GM19438 (cell line): ENCODE measurements at regions not wholly inside any gene's neighbourhood (a gene's known extent, or its start where the extent isn't known, plus 50 kb on each side); places are given as distances from the start of the nearest gene placed in this dataset.
A peak's percentile ranks its signal among the peaks of the same experiment; 100 is the strongest.
"Not testable (repeated sequence)": the region's sequence is repeated elsewhere in the genome, so short reads cannot be mapped to it uniquely, and the experiment has no call there.

ENCODE experiments used
- ATAC-seq: cut with Tn5 transposase; IDR thresholded peaks from one replicate; pipeline ENCODE4 v1.9.1; 2021; ENCODE audit warnings: low read depth; ENCODE audit not compliant: unreplicated experiment

GRCh38 chr3:87898971-87899370 lies 159.8 kb downstream of the CGGBP1 start:
- ATAC-seq: no peak

- ATAC-seq: no peak
Measured at GRCh38 chr3:87895983-87896382, 162.8 kb downstream of the CGGBP1 start.

- ATAC-seq: no peak
Measured at GRCh38 chr3:87873136-87873535, 185.7 kb downstream of the CGGBP1 start.

GRCh38 chr3:87867001-87867400 lies 191.8 kb downstream of the CGGBP1 start:
- no peak for ATAC-seq

- ATAC-seq: no peak
Measured at GRCh38 chr3:87856126-87856525, 202.7 kb downstream of the CGGBP1 start.

- no peak for ATAC-seq
Measured at GRCh38 chr3:87855616-87856015, 203.2 kb downstream of the CGGBP1 start.

- ATAC-seq: no peak
Measured at GRCh38 chr3:87855211-87855610, 203.6 kb downstream of the CGGBP1 start.

GRCh38 chr3:87848003-87848402 lies 210.8 kb downstream of the CGGBP1 start:
- ATAC-seq: no peak

- no peak for ATAC-seq
Measured at GRCh38 chr3:87837076-87837475, 221.7 kb downstream of the CGGBP1 start.

GRCh38 chr3:87836026-87836425 lies 222.8 kb downstream of the CGGBP1 start:
- ATAC-seq: no peak

GRCh38 chr3:87835236-87835635 lies 223.6 kb downstream of the CGGBP1 start:
- no peak for ATAC-seq

- ATAC-seq: no peak
Measured at GRCh38 chr3:87834327-87834726, 224.5 kb downstream of the CGGBP1 start.

- ATAC-seq: no peak
Measured at GRCh38 chr3:87833039-87833377, 225.8 kb downstream of the CGGBP1 start.

- ATAC-seq: no peak
Measured at GRCh38 chr3:87828046-87828445, 230.8 kb downstream of the CGGBP1 start.

GRCh38 chr3:87822563-87822962 lies 236.2 kb downstream of the CGGBP1 start:
- no peak for ATAC-seq

- not testable (repeated sequence) for ATAC-seq
Measured at GRCh38 chr3:87813503-87813902, 245.3 kb downstream of the CGGBP1 start.

GRCh38 chr3:87811953-87812352 lies 246.9 kb downstream of the CGGBP1 start:
- no peak for ATAC-seq

GRCh38 chr3:87810452-87811016 lies 248.3 kb downstream of the CGGBP1 start:
- no peak for ATAC-seq

GRCh38 chr3:87805670-87806069 lies 253.1 kb downstream of the CGGBP1 start:
- ATAC-seq: peak; percentile 94

GRCh38 chr3:87801409-87801808 lies 257.4 kb downstream of the CGGBP1 start:
- no peak for ATAC-seq

- no peak for ATAC-seq
Measured at GRCh38 chr3:87800516-87800915, 258.3 kb downstream of the CGGBP1 start.

GRCh38 chr3:87798567-87798947 lies 260.2 kb downstream of the CGGBP1 start:
- ATAC-seq: no peak

GRCh38 chr3:87797872-87798566 lies 260.8 kb downstream of the CGGBP1 start:
- ATAC-seq: no peak
